ENCODE measurements at regions not wholly inside any gene's neighbourhood (a gene's known extent, or its start where the extent isn't known, plus 50 kb on each side); places are given as distances from the start of the nearest gene placed in this dataset.
A peak's percentile ranks its signal among the peaks of the same experiment; 100 is the strongest.

DNA sequence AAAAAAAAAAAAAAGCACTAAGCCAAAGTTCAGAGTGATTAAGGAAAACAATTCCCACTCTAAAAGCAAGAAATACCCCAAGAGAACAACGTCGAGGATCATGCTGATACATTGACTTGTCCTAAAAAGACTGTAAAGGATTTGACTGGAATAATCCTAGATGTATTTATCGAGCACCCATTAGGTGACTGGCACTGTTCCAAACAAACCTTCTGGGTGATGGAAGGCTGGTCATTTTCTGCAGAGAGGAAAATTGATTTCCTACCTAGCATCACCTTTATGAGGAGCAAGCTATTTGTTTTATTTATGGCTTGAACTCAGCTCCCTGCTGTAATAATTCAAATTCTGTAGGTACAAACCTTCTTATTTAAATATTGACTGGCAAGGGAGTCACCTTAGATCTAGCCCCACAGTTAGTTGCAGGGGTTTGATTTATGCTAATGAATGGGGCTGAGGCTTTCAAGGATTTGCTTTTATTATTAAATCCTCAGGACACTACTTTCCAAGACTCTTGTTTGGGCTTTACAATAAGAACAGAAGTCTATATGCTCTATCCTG, 471.0 kb downstream of the OLFM4 start:
- Histone ChIP-seq H3K9me3 (replicated peaks) (peaks cover 4% of the 10 kb centered on the region), H3K4me3 (no peak overlapping the region), H3K27ac (replicated peaks) (no peak overlapping the region), H3K36me3 (no peaks in the 10 kb centered on the region), H3K27me3 (ENCODE audit: low read depth) (no peaks in the 10 kb centered on the region), H3K4me1 (no peaks in the 10 kb centered on the region)
- DNase-seq: no peak
- intact Hi-C loops (cut with micrococcal nuclease): no loop called here
- no peak for TF ChIP-seq CTCF (IDR thresholded peaks at IDR 0.05; ENCODE audit: borderline replicate concordance)

DNA sequence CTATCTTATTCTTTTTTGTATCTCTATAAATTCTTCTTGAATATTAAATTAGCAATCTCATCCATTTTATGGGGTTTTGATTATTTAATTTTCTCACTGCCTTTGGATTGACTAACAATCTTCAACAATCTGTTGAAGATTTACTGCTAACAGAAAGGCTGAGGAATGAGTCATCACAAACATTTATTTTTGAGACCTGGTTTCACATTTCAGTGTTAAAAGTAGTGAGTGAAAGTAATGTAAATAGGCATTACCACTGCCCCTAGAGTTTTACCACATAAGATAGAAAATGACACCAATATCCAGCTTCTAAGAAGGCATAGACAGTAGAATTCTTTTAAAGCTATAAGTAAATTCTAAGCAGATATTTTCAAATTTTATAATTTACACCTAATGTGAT, 472.8 kb downstream of the OLFM4 start:
- no peak overlapping the region for H3K27ac ChIP-seq (replicated peaks)

GRCh38 chr13:53507741-53508140, 479.1 kb downstream of the OLFM4 start:
- Histone ChIP-seq H3K27ac (replicated peaks) (no peak overlapping the region), H3K4me1 (no peaks in the 10 kb centered on the region), H3K9me3 (replicated peaks) (peaks cover under 1% of the 10 kb centered on the region), H3K4me3 (no peak overlapping the region), H3K36me3 (no peaks in the 10 kb centered on the region), H3K27me3 (ENCODE audit: low read depth) (no peaks in the 10 kb centered on the region)
- DNase-seq: no peak
- no peak for TF ChIP-seq CTCF (IDR thresholded peaks at IDR 0.05; ENCODE audit: borderline replicate concordance)
- intact Hi-C loops (cut with micrococcal nuclease): no loop called here

More for the DNA sequence above, 472.8 kb downstream of the OLFM4 start:
- no peaks in the 10 kb centered on the region for H3K36me3 ChIP-seq
- no peak overlapping the region for H3K4me3 ChIP-seq
- H3K4me1 ChIP-seq: no peaks in the 10 kb centered on the region
- intact Hi-C loops (cut with micrococcal nuclease): no loop called here
- H3K9me3 ChIP-seq (replicated peaks): peaks cover 4% of the 10 kb centered on the region
- no peak for TF ChIP-seq CTCF (IDR thresholded peaks at IDR 0.05; ENCODE audit: borderline replicate concordance)
- H3K27me3 ChIP-seq (ENCODE audit: low read depth): no peaks in the 10 kb centered on the region
- DNase-seq: no peak

GRCh38 chr13:53512635-53513034, 484.0 kb downstream of the OLFM4 start:
- Histone ChIP-seq H3K9me3 (replicated peaks) (no peaks in the 10 kb centered on the region), H3K4me3 (peak overlapping the region; percentile 29), H3K4me1 (no peaks in the 10 kb centered on the region), H3K27ac (replicated peaks) (no peak overlapping the region), H3K27me3 (ENCODE audit: low read depth) (no peaks in the 10 kb centered on the region), H3K36me3 (no peaks in the 10 kb centered on the region)
- intact Hi-C loops (cut with micrococcal nuclease): no loop called here
- no peak for DNase-seq
- TF ChIP-seq CTCF (IDR thresholded peaks at IDR 0.05; ENCODE audit: borderline replicate concordance): no peak

DNA sequence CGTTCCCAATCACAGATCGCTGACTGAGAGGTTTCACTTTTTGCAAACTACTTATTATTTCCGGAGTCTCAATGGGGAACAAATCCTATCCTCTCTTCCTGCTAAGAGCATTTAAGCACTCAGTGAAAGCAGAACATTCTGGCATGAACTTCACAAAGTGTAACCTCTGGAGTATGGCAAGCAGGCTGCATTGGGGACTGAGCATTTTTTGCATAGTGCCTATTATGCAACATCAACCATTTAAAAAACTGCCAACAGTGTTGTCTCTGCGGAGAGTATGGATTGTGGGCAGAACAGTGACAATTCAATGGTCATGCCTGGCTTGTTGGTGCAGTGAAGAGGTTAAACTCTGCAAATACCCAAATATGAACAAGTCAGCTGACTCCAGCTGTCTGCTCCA, 484.6 kb downstream of the OLFM4 start:
- Histone ChIP-seq H3K4me3 (peak overlapping the region; percentile 29), H3K27ac (replicated peaks) (no peak overlapping the region), H3K36me3 (no peaks in the 10 kb centered on the region), H3K27me3 (ENCODE audit: low read depth) (no peaks in the 10 kb centered on the region), H3K9me3 (replicated peaks) (no peaks in the 10 kb centered on the region), H3K4me1 (no peaks in the 10 kb centered on the region)
- intact Hi-C loops (cut with micrococcal nuclease): no loop called here
- no peak for TF ChIP-seq CTCF (IDR thresholded peaks at IDR 0.05; ENCODE audit: borderline replicate concordance)
- DNase-seq: no peak
